K562 (cell line): ENCODE measurements at regions not wholly inside any gene's neighbourhood (a gene's known extent, or its start where the extent isn't known, plus 50 kb on each side); places are given as distances from the start of the nearest gene placed in this dataset.

ENCODE experiments used
- ATAC-seq: fragments of 200-7000 bp; cut with Tn5 transposase; 3 replicates; pipeline ENCODE4 v1.9.1; 2020; ENCODE audit warnings: moderate library complexity
- BruUV-seq: library from RNA; stranded (reverse); fragments of 400-500 nt; replicated peaks from 2 replicates; lab custom pipeline; 2021; lab: Mats Ljungman, UMichigan
- CTCF ChIA-PET: fragments of 300-600 bp; formaldehyde crosslinking; extraction: SDS; loops from one replicate; lab custom pipeline; 2021; ENCODE audit warnings: low intra/inter-chr PET ratio; lab: Yijun Ruan, JAX
- POLR2A ChIA-PET: fragments of 300-600, 350-650 bp; sonication (Branson Sonifier 250); formaldehyde crosslinking; extraction: SDS; loops from one replicate; lab custom pipeline; 2021; ENCODE audit warnings: antibody characterized with exemption, inconsistent platforms; lab: Yijun Ruan, JAX
- DNase-seq, 4 experiments: peaks; one replicate each; pipeline versions ENCODE4 v3.0.0 to v3.0.0-alpha.2; 2011 to 2018; ENCODE audit warnings: low spot score in 3 of 4, mixed read lengths in 3 of 4; ENCODE audit errors: extremely low read depth in 1 of 4
- FAIRE-seq: peaks from 2 replicates; lab custom pipeline; 2011; peaks lifted over from hg19 to GRCh38; lab: Jason Lieb, UNC
- H2AFZ ChIP-seq: 2 replicates; pipeline ENCODE4 v1.6.0; 2011; ENCODE audit warnings: low read depth, low read length, control low read depth, inconsistent platforms
- H3K27ac ChIP-seq: fragments of 200-600 bp; 3 replicates; pipeline ENCODE4 v1.8.0; 2011; ENCODE audit warnings: low read depth, mild to moderate bottlenecking, control low read depth, inconsistent platforms, low read length, moderate library complexity, mixed read lengths; ENCODE audit errors: extremely low read depth
- H3K27me3 ChIP-seq, 2 experiments: fragments of 300-600 bp in 1 of 2; 2 replicates in 1 of 2; 3 replicates in 1 of 2; pipeline versions ENCODE4 v1.6.0 to v1.8.0; 2011; ENCODE audit warnings: inconsistent platforms in 2 of 2, low read length in 2 of 2, mild to moderate bottlenecking in 1 of 2, mixed read lengths in 1 of 2, moderate library complexity in 1 of 2; ENCODE audit not compliant: control insufficient read depth in 2 of 2, insufficient read depth in 2 of 2
- H3K36me3 ChIP-seq: fragments of 300-600 bp; 3 replicates; pipeline ENCODE4 v1.8.0; 2011; ENCODE audit warnings: mild to moderate bottlenecking, low read length, inconsistent platforms; ENCODE audit not compliant: control insufficient read depth, insufficient read depth
- H3K4me1 ChIP-seq, 2 experiments: fragments of 200-600 bp in 1 of 2; replicated peaks in 1 of 2; 2 replicates in 1 of 2; 3 replicates in 1 of 2; pipeline versions ENCODE4 v1.5.1 to v1.8.0; 2011; ENCODE audit warnings: inconsistent platforms in 2 of 2, low read length in 2 of 2, mild to moderate bottlenecking in 1 of 2, mixed read lengths in 1 of 2, moderate library complexity in 1 of 2; ENCODE audit not compliant: control insufficient read depth in 2 of 2, insufficient read depth in 2 of 2
- H3K4me2 ChIP-seq: 2 replicates; pipeline ENCODE4 v1.6.1; 2011; ENCODE audit warnings: low read length, control low read depth, inconsistent platforms, mixed read lengths; ENCODE audit not compliant: insufficient read depth
- H3K4me3 ChIP-seq: fragments of 200-600 bp; sonication (generic), shearing (Covaris generic); 2 replicates; pipeline ENCODE4 v1.5.1; 2016; ENCODE audit warnings: control low read depth, inconsistent platforms
- H3K79me2 ChIP-seq: fragments of 200-600 bp; 3 replicates; pipeline ENCODE4 v1.8.0; 2011; ENCODE audit warnings: low read length, inconsistent platforms; ENCODE audit not compliant: control insufficient read depth, insufficient read depth
- H3K9ac ChIP-seq, 2 experiments: 2 replicates each; pipeline versions ENCODE4 v1.6.0 to v1.6.1; 2011; ENCODE audit warnings: low read depth in 2 of 2, low read length in 2 of 2, control low read depth in 1 of 2, inconsistent platforms in 1 of 2, mild to moderate bottlenecking in 1 of 2, mixed read lengths in 1 of 2; ENCODE audit not compliant: insufficient read depth in 1 of 2
- H3K9me1 ChIP-seq: one replicate; pipeline ENCODE4 v1.6.0; 2011; ENCODE audit warnings: inconsistent platforms, mild to moderate bottlenecking, low read length, moderate library complexity; ENCODE audit not compliant: control insufficient read depth, insufficient read depth
- H3K9me3 ChIP-seq: replicated peaks from 2 replicates; pipeline ENCODE4 v1.5.1; 2011; ENCODE audit warnings: low read depth, low read length, inconsistent platforms; ENCODE audit not compliant: control insufficient read depth, insufficient read depth
- H4K20me1 ChIP-seq: replicated peaks from 2 replicates; pipeline ENCODE4 v1.6.1; 2011; ENCODE audit warnings: low read length, inconsistent platforms, mixed read lengths; ENCODE audit not compliant: control insufficient read depth, insufficient read depth
- BRF1 ChIP-seq: IDR thresholded peaks from 3 replicates; pipeline ENCODE4 v1.6.1; 2011; ENCODE audit warnings: borderline replicate concordance, mild to moderate bottlenecking; ENCODE audit not compliant: insufficient read length; ENCODE audit errors: extremely low read depth
- CAMTA2 ChIP-seq: fragments of 250-450 bp; sonication (Bioruptor Pico); conservative IDR thresholded peaks from 2 replicates; pipeline ENCODE4 v1.5.1; 2022
- CBFA2T3 ChIP-seq: fragments of 450-650 bp; IDR thresholded peaks from 2 replicates; pipeline ENCODE4 v1.6.1; 2017
- CC2D1A ChIP-seq: fragments of 450-650 bp; IDR thresholded peaks from 2 replicates; pipeline ENCODE4 v1.6.1; 2017; ENCODE audit warnings: mild to moderate bottlenecking
- FOXJ2 ChIP-seq: fragments of 200-800 bp; sonication (Bioruptor generic); IDR thresholded peaks from 2 replicates; pipeline ENCODE4 v1.6.1; 2016; ENCODE audit warnings: missing genetic modification characterization, missing compliant biosample characterization
- GABPB2 ChIP-seq: fragments of 250-450 bp; sonication (Bioruptor Pico); conservative IDR thresholded peaks from 2 replicates; pipeline ENCODE4 v1.5.1; 2021; ENCODE audit warnings: mild to moderate bottlenecking
- SREBF1 ChIP-seq: fragments of 150-350 bp; IDR thresholded peaks from 2 replicates; pipeline ENCODE4 v1.6.1; 2014; ENCODE audit warnings: antibody characterized with exemption, low read depth, low read length, borderline replicate concordance
- SRF ChIP-seq, 2 experiments: fragments of 250-450, 450-650 bp in 1 of 2; sonication (Bioruptor Pico) in 1 of 2; sonication (generic) in 1 of 2; formaldehyde crosslinking; IDR thresholded peaks; 2 replicates each; pipeline versions ENCODE4 v1.5.0 to v1.5.1; 2020 to 2022; ENCODE audit warnings: mild to moderate bottlenecking in 1 of 2, missing genetic modification reagents in 1 of 2
- WGBS: fragments of 100-300 bp; shearing (Covaris generic); methylation state at CpG from one replicate; pipeline ENCODE4 v1.1.6; 2016; ENCODE audit warnings: low coverage, mixed read lengths; ENCODE audit not compliant: insufficient coverage; ENCODE audit errors: missing lambda C conversion rate; 5-methylcytosine and 5-hydroxymethylcytosine counted together
- in situ Hi-C: fragments of 300-500 bp; cut with MboI; formaldehyde crosslinking; loops from 4 replicates; pipeline ENCODE4 v1.15.0; 2018; ENCODE audit warnings: inconsistent platforms, mixed read lengths
- intact Hi-C: fragments of 100-400 bp; cut with micrococcal nuclease; formaldehyde crosslinking; loops from 2 replicates; pipeline ENCODE4 v1.14.2; 2022
- TF ChIP-seq, protein P1 (sequence below): fragments of 450-650 bp; formaldehyde crosslinking; IDR thresholded peaks from 2 replicates; pipeline ENCODE4 v1.4.0; 2022; ENCODE audit warnings: mild to moderate bottlenecking, moderate library complexity

DNA sequence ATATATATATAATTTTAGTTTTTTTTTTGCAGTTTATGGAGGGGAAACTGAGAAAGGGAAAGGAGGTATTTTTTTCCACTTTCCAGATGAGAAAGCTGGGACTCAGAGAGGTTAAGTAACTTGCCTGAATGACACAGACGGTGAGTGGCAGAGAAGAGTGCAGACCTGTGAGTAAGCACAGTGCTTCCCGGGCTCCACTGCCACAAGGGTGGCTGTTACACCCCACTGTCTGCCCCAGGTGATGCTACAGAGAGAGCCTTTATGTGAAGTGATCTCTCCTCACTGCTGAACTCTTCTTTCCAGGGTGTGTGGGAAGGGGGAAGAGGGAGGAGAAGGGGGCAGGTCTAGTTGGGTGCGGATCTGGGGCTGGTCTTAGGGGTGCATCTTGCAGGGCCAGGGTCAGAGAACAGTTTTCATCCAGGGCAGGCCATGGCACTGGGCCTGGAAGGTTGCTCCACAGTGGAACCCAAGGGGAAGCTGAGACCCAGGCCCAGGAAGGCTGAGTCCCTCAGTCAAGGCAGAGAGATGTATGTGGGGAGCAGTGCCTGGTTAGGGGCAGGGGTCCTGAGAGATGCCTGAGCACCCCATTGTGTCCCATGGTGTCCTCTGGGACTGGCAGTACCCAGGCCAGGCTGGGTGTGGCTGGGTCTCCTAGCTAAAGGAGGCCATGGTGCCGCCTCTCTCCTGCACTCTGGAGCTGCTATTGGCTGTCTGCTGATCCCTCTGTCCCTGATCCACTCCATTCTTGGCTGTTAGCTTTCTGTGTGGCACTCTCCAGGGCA is 357.5 kb downstream of the PTPRU start:
- Histone ChIP-seq H3K9me3 (no peaks in the 10 kb centered on the region), H3K4me3 (no peak overlapping the region), H3K27me3 (no peaks in the 10 kb centered on the region; a peak in 1 of 5 replicates), H3K9me1 (no peaks in the 10 kb centered on the region), H4K20me1 (peaks cover 3% of the 10 kb centered on the region; the same call in 1 of the 2 replicates)
- BruUV-seq, result no TSS peak
- no peak for TF ChIP-seq GABPB2
- TF ChIP-seq, all 486 proteins: peak for 0
- FAIRE-seq, result no peak
- Histone ChIP-seq H3K4me1 (no peaks in the 10 kb centered on the region), H3K4me2 (no peak overlapping the region), H3K36me3 (no peaks in the 10 kb centered on the region), H3K79me2 (no peaks in the 10 kb centered on the region), H2AFZ (no peak overlapping the region), H3K27ac (no peak overlapping the region), H3K9ac (no peak overlapping the region; a peak in 1 of 4 replicates)
- intact Hi-C loops (no loop called here), in situ Hi-C loops (no loop called here)
- 3% methylated on average over 4 of the region's 4 CpGs for WGBS
- POLR2A ChIA-PET, result interaction anchor here (0.6 kb wide), 1 partner anchor 343 kb away, joined by 3 read pairs; no protein-coding TSS in a partner anchor
- CTCF ChIA-PET, result no interaction called here
- DNase-seq, result no peak
- no peak for ATAC-seq

DNA sequence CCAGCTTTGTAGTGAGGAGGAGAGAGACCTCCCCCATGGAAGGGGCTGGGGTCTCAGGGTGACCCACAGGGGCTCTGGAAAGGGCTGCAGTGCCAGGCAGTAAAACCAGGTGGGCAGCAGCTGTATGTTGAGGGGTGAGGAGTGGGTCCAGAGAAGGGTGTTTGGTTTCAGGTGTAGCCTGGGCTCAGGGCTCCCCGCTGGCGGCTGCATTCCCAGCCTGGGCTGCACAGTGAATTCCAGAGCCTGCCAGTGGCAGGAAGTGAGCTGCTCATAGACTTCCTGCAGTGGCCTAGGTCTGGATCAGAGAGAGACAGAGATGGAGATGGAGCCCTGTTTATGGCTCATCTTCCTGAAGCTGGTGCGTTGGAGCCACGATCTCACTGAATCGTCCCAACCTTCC is 356.4 kb downstream of the PTPRU start:
- H3K9me1 ChIP-seq, result no peaks in the 10 kb centered on the region
- H4K20me1 ChIP-seq, result peaks cover 3% of the 10 kb centered on the region; the same call in 1 of the 2 replicates
- no peaks in the 10 kb centered on the region for H3K9me3 ChIP-seq
- H3K79me2 ChIP-seq, result no peaks in the 10 kb centered on the region
- no peak for ATAC-seq
- H3K4me1 ChIP-seq, result no peaks in the 10 kb centered on the region
- no peak overlapping the region for H3K4me3 ChIP-seq
- FAIRE-seq, result no peak
- no peaks in the 10 kb centered on the region; a peak in 1 of 5 replicates for H3K27me3 ChIP-seq
- H3K4me2 ChIP-seq, result no peak overlapping the region
- ChIA-PET CTCF (no interaction called here), POLR2A (interaction anchor here (0.7 to 1.0 kb wide), 3 partner anchors 20 to 63 kb away, joined by 3 to 6 read pairs (median 3); no protein-coding TSS in a partner anchor)
- no peak for DNase-seq
- H3K9ac ChIP-seq, result peak overlapping the region in 1 of 2 experiments; percentile 28; a peak in 1 of 4 replicates
- no peak overlapping the region for H3K27ac ChIP-seq
- WGBS, result 2% methylated on average over 5 of the region's 5 CpGs
- no peaks in the 10 kb centered on the region for H3K36me3 ChIP-seq
- no TSS peak for BruUV-seq
- no peak for TF ChIP-seq SREBF1
- no peak for TF ChIP-seq BRF1
- TF ChIP-seq, protein P1, sequence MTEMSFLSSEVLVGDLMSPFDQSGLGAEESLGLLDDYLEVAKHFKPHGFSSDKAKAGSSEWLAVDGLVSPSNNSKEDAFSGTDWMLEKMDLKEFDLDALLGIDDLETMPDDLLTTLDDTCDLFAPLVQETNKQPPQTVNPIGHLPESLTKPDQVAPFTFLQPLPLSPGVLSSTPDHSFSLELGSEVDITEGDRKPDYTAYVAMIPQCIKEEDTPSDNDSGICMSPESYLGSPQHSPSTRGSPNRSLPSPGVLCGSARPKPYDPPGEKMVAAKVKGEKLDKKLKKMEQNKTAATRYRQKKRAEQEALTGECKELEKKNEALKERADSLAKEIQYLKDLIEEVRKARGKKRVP, result no peak
- no peak for TF ChIP-seq SRF (CRISPR knock-in tag; IDR thresholded peaks at IDR 0.05)
- TF ChIP-seq CBFA2T3, result no peak
- TF ChIP-seq FOXJ2 (tag), result no peak
- no peak for TF ChIP-seq CC2D1A
- no peak for TF ChIP-seq CAMTA2 (CRISPR knock-in tag)
- intact Hi-C loops (no loop called here), in situ Hi-C loops (no loop called here)
- no peak overlapping the region for H2AFZ ChIP-seq
